Stimulated activated CD4-positive, alpha-beta T cell treated with anti-CD3 and anti-CD28 coated beads, TNF-alpha, amount 100 ng/mL, for 4 hours (primary cell): ENCODE measurements at regions not wholly inside any gene's neighbourhood (a gene's known extent, or its start where the extent isn't known, plus 50 kb on each side); places are given as distances from the start of the nearest gene placed in this dataset.
"Not testable (repeated sequence)": the region's sequence is repeated elsewhere in the genome, so short reads cannot be mapped to it uniquely, and the experiment has no call there.

ENCODE experiments used
- DNase-seq, 3 experiments: peaks; one replicate each; pipeline ENCODE4 v3.0.0-alpha.2; 2020; ENCODE audit warnings: low read depth in 3 of 3

GRCh38 chr5:82551840-82552385, 273.8 kb upstream of the RPS23 start:
- no peak for DNase-seq

- no peak for DNase-seq
These were observed 273.0 kb upstream of the RPS23 start for GRCh38 chr5:82551192-82551591.

DNA sequence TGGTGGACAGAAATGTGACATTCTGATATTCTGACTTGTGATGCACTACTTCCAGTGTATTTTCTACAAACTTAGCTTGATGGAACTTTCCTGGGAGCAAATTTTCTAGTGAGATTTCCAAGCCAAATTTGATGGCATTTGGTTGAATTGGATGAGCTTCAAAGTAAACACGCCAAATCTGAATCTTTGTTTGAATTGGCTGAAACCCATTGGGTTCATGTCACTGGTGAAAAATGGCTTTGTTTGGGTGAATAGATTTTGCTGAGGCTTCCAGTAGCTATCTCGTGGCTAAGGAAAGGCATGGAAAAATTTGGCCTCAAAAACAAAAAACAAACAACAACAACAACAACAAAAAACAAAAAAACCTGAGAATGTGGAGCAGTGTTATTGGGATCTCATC, 271.1 kb upstream of the RPS23 start:
- no peak for DNase-seq

GRCh38 chr5:82544004-82544403, 265.9 kb upstream of the RPS23 start:
- DNase-seq = no peak

- no peak for DNase-seq
These were observed 262.1 kb upstream of the RPS23 start for GRCh38 chr5:82540301-82540700.

DNA sequence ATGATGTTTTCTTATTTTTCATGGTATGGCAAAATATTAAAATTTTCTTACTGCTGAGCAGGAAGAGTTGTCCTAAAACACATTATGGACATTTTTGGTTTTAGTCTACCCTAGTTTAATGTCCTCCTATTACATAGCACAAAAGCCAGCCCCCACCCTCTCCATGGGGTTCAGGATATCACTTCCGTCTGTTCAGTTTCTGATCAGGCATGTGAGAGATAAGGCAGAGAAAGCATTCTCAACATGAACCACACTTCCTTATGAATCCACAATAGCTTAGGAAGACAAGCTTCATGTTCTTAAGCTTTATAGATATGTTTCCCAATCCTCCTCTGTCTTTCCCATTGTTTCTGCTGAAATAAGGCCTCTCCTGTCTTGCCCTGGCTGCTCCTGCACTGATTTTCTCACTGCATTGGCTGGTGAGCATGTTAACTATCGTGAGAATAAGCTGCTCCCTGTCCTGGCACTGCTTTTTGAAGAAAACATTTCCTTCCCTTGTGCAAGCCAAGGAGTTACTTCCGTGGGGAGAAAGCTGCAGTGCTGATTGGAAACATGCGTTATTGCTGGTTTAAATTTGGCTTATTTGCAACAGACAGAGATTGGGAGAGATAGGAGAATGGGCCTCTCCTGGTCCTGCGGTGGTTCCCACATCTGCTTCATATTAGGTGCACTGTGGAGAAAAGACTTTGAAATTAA, 260.3 kb upstream of the RPS23 start:
- DNase-seq = no peak

- no peak for DNase-seq
These were observed 259.6 kb upstream of the RPS23 start for GRCh38 chr5:82537687-82538306.

DNA sequence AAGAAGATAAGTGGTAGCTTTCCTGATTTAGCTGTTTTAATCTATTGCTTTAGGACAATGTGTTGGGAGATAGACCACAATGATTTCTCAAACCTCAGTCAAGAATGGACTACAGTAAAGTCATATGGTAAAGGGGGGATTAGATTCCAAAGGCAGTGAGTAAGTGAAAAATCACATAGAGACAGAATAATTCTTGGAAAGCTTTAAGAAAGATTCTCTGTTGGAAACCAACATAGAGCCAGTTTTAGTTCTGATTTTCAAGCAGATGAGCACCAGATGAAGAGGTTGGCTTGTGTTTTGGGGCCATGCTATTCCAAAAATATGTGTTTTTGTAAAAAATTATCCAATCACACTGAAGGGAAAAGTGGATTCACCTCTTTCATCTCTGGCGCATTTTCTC, 256.8 kb upstream of the RPS23 start:
- no peak for DNase-seq

- not testable (repeated sequence) for DNase-seq
These were observed 253.9 kb upstream of the RPS23 start for GRCh38 chr5:82532075-82532474.

- DNase-seq = no peak
These were observed 248.4 kb upstream of the RPS23 start for GRCh38 chr5:82526540-82526939.

DNA sequence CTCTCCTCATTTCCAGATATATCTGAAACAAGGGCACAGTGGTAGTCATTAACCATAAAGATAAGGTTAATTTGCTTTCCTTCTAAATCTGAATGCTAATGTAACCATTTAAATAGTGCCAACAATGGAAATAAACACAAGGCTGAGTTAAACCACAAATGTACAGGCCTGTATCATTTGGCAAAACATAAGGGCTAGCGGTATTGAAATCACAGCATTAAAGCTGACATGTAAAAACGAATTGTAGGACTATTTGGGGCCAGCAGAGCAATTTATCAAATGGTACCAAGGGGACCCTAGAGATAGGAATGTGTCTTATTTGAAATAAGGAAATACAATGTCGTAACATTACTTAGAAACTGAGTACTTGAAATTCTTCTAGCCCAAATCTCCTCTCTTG, 247.5 kb upstream of the RPS23 start:
- DNase-seq = no peak

DNA sequence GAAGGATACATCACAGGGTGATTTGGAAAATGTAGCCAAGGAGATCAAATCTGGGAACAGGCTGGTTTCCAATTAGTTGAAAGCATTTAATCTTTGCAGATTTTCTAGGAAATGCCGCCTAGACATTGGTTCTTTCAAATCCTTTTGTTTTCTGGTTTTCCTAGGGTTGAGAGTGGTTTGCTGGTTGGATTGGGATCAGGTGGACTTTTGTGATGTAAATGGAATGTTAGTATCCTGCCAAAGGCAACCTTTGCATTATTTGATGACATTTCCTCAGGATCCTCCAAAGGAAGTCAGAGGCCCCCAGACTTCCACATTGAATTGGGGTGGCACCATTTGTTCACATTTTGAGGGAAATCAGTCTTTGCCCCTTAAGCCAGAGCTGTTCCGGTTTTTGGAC, 245.5 kb upstream of the RPS23 start:
- DNase-seq = no peak

DNA sequence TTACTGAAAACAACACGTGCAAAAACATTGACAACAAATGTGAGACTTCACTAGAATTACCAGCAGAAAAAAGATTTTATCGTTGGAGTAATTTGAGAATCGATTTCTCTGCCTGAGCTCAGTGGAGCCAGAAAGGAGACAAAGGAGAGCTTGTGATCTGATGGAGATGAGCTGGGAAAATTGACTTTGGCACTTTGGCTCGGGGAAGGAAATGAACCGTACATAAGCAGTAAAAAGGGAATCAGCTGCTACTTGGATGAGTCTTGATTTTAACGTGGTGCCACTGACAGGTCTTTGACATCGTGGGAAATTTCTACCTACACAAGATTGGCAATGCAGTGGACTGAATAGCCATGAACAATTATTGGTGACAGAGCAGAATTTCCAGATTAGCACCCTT, 244.7 kb upstream of the RPS23 start:
- DNase-seq = no peak

GRCh38 chr5:82521431-82522051, 243.4 kb upstream of the RPS23 start:
- DNase-seq = no peak

DNA sequence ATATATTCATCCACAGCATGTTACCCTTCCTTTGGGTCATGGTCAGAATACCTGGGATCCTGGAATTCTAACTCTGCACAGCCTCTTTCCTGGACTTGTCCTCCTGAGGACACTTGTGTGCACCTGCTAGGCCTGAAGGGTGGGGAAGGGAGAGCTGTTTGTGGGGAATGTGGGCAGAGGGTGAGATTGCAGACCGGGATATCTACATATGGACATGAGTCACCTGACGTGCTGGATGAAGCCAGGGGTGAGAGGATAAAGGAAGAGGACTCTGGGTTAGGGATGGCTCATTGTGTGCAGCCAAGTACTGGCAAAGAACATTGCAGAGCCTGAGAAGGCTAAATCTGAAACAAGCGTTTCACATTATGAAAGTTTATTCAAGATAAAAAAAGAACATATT, 241.4 kb upstream of the RPS23 start:
- no peak for DNase-seq

- DNase-seq = no peak
These were observed 239.5 kb upstream of the RPS23 start for GRCh38 chr5:82517544-82518075.

DNA sequence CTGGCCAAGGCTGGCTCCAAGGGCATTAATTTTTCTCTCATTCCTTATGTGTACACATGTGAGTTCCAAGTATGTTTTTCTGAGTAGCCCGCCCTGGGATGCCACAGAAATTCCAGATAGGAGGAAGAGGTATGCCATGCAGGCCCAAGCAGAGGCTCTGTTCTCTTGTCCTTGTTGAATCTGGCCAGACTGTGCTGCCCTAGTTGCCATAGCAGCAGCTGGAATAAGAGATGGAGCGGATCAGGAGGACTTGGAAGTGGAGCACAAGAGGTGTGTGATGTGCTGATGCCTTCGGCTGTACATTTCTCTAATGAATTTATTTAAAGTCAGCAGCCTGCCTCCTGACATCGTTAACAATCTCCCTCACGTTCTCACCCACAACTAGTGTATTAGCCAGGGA, 235.6 kb upstream of the RPS23 start:
- no peak for DNase-seq

DNA sequence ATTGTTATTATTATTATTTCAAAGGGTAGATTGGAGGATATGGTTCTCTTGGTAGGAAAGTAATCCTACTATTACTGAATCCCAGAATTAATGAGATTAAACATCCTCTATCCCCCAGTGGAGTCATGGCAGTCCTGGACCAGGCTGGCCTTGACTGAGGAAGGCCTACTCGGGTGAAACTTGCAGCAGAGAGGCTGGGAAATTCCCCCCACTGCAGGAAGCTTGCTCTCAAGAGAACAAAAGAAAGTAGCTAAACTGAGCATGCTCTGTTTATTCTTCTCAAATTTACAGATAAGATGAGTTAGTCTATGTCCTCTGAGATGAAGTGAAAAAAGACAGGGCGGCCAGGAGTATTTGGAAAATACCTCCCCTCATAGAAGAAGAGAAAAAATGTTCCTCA, 233.9 kb upstream of the RPS23 start:
- DNase-seq = no peak

GRCh38 chr5:82511134-82511533, 233.0 kb upstream of the RPS23 start:
- no peak for DNase-seq

DNA sequence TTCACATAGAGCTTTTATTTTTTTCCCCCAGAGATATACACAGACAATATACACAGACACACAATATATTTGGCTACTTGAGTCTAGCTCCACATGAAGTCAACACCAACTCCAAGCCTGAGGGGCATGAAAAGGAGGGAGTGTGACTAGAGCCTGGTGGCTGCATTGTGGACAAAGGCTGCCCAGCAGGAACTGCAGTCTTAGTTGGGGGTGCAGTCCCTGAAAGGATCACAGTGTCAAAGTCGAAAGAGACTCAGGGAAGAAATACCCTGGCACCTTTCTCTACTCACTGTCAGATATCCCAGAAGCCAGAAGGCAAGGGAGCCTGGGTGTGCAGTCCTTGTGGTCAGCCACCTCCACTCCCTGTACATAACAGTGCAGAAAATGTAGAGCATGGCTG, 231.6 kb upstream of the RPS23 start:
- DNase-seq = no peak

DNA sequence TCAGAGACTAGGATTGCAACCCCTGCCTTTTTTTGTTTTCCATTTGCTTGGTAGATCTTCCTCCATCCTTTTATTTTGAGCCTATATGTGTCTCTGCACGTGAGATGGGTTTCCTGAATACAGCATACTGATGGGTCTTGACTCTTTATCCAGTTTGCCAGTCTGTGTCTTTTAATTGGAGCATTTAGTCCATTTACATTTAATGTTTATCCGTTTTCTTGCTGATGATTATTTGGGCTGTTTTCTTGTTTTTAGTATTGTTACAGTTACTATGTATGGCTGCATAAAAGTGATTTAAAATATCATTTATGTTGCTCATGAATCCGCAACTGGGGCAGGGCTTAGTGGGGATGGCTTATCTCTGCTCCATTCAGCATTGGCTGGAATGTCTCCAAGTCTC, 228.2 kb upstream of the RPS23 start:
- not testable (repeated sequence) for DNase-seq

DNA sequence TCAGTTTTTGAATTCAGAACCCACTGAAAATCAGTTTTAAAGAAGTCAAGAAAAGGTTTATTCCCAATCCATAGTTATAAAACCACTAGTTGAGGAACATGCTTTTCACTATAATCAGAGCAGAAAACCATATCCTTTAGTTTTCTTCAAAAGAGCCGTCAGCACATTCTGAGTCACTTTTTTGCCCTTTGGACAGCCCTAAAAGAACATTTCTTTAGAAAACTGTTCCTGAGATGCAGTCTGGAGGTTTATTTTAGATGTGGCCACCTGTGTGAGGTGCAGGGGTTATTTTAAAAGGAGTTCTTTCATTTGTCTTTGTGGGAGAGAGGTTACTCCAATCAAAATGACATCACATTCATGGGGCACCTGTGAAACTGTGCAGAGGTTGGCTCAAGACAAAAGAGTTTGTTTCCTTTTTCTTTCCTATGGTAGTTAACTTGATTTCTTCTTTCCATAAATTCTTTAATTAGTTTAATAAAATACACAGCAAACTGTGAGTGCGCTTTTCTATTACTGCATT, 221.6 kb upstream of the RPS23 start:
- no peak for DNase-seq

DNA sequence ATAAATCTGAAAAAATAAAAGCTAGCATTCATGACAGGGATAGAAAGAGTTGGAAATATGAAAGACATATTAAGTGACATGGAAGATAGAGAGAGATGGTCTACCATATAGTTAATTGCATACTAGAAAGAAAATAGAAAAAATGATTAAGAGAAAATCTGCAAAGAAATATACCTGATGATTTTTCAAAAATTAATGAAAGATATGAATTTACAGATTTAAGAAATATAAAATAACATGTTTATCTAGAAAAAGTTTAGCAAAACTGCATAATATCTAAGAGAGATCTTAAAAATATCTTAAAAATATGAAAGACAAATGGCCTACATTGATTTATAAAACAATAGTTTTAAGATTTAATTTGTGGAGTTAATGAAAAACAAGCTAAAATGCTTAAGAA, 219.1 kb upstream of the RPS23 start:
- DNase-seq = no peak
